Sigmoid colon (tissue), 6 donors: ENCODE measurements at regions not wholly inside any gene's neighbourhood (a gene's known extent, or its start where the extent isn't known, plus 50 kb on each side); places are given as distances from the start of the nearest gene placed in this dataset.

Source experiments
- DNase-seq: peaks from one replicate; pipeline ENCODE4 v3.0.0-alpha.2; 2019
- H3K27ac ChIP-seq, 4 donors: fragments of 200-600 bp; sonication (generic); one replicate each; pipeline ENCODE4 v1.5.1; 2016 to 2019; ENCODE audit warnings: mild to moderate bottlenecking in 1 of 4
- H3K27me3 ChIP-seq, 3 donors: fragments of 200-600 bp; sonication (generic); one replicate each; pipeline ENCODE4 v1.5.1; 2019; ENCODE audit warnings: mild to moderate bottlenecking in 1 of 3
- H3K36me3 ChIP-seq, 4 donors: fragments of 200-600 bp; sonication (generic); one replicate each; pipeline ENCODE4 v1.5.1; 2016 to 2019
- H3K4me1 ChIP-seq, 4 donors: fragments of 200-600 bp; sonication (generic); one replicate each; pipeline ENCODE4 v1.5.1; 2017 to 2019
- H3K4me3 ChIP-seq, 4 donors: fragments of 200-600 bp; sonication (generic); one replicate each; pipeline ENCODE4 v1.5.1; 2017 to 2019; ENCODE audit warnings: mild to moderate bottlenecking in 2 of 4, moderate library complexity in 1 of 4
- H3K9me3 ChIP-seq, 4 donors: fragments of 200-600 bp in 3 of 4; sonication (generic) in 3 of 4; one replicate each; pipeline versions ENCODE4 v1.5.1 to v1.6.1; 2013 to 2019
- CTCF ChIP-seq, 4 experiments: fragments of 450-650 bp in 3 of 4; fragments of 200-600 bp in 1 of 4; IDR thresholded peaks; one replicate each; pipeline ENCODE4 v1.5.1; 2016 to 2019; ENCODE audit warnings: antibody characterized with exemption in 4 of 4, mild to moderate bottlenecking in 3 of 4, moderate library complexity in 2 of 4
- EP300 ChIP-seq, 4 donors: sonication (generic); formaldehyde crosslinking; IDR thresholded peaks; one replicate each; pipeline ENCODE4 v1.6.1; 2017; ENCODE audit warnings: antibody characterized with exemption in 4 of 4
- POLR2A ChIP-seq, 2 donors: fragments of 450-650 bp; IDR thresholded peaks; one replicate each; pipeline ENCODE4 v1.6.1; 2016; ENCODE audit warnings: antibody characterized with exemption in 2 of 2, mild to moderate bottlenecking in 2 of 2, moderate library complexity in 2 of 2
- POLR2AphosphoS5 ChIP-seq, 4 donors: sonication (generic); formaldehyde crosslinking; IDR thresholded peaks; one replicate each; pipeline ENCODE4 v1.6.1; 2017; ENCODE audit warnings: antibody characterized with exemption in 4 of 4
- WGBS, 2 donors: extraction: QIAGEN DNeasy Blood & Tissue Kit; methylation state at CpG; one replicate each; pipeline ENCODE4 v1.1.7; 2013; 5-methylcytosine and 5-hydroxymethylcytosine counted together
- intact Hi-C: fragments of 100-400 bp; cut with DNase I; formaldehyde crosslinking; loops from one replicate; pipeline ENCODE4 v1.15.1; 2023
- donor health status: healthy with polysubstance abuse.
- donor health status: healthy.

- Histone ChIP-seq H3K9me3 (no peaks in the 10 kb centered on the region), H3K4me1 (no peaks in the 10 kb centered on the region), H3K36me3 (no peaks in the 10 kb centered on the region), H3K27me3 (peaks cover 0 to 19% (median 17%) of the 10 kb centered on the region in 3 donors), H3K27ac (no peak overlapping the region), H3K4me3 (no peak overlapping the region)
- WGBS, 2 donors: 78% methylated on average over 30 of the region's 30 CpGs
- no peak for DNase-seq
- intact Hi-C loops: no loop called here
- TF ChIP-seq CTCF (IDR thresholded peaks at IDR 0.05) (no peak), POLR2AphosphoS5 (IDR thresholded peaks at IDR 0.05) (no peak)
Measured at GRCh38 chr10:131646551-131647525, 254.0 kb upstream of the PPP2R2D start.

GRCh38 chr10:131647789-131648188 is 253.0 kb upstream of the PPP2R2D start:
- H3K27me3 ChIP-seq: peaks cover 0 to 27% (median 21%) of the 10 kb centered on the region in 3 donors
- WGBS, 2 donors: 85 to 87% methylated on average over 11 of the region's 11 CpGs
- no peaks in the 10 kb centered on the region for H3K9me3 ChIP-seq
- no peaks in the 10 kb centered on the region for H3K36me3 ChIP-seq
- H3K4me1 ChIP-seq: no peaks in the 10 kb centered on the region
- H3K27ac ChIP-seq: no peak overlapping the region
- DNase-seq: no peak
- no peak overlapping the region for H3K4me3 ChIP-seq
- intact Hi-C loops: no loop called here
- no peak for TF ChIP-seq POLR2AphosphoS5 (IDR thresholded peaks at IDR 0.05)
- no peak for TF ChIP-seq CTCF (IDR thresholded peaks at IDR 0.05)
- no peak for TF ChIP-seq EP300 (IDR thresholded peaks at IDR 0.05)
- TF ChIP-seq POLR2A (IDR thresholded peaks at IDR 0.05): no peak

GRCh38 chr10:131648386-131649020 is 252.3 kb upstream of the PPP2R2D start:
- H3K9me3 ChIP-seq: no peaks in the 10 kb centered on the region
- intact Hi-C loops: no loop called here
- no peak overlapping the region for H3K27ac ChIP-seq
- 74 to 76% methylated on average over 8 of the region's 8 CpGs for WGBS, 2 donors
- H3K4me3 ChIP-seq: no peak overlapping the region
- H3K27me3 ChIP-seq: peaks cover 0 to 34% (median 24%) of the 10 kb centered on the region in 3 donors
- TF ChIP-seq POLR2AphosphoS5 (IDR thresholded peaks at IDR 0.05): no peak
- TF ChIP-seq POLR2A (IDR thresholded peaks at IDR 0.05): no peak
- TF ChIP-seq EP300 (IDR thresholded peaks at IDR 0.05): no peak
- no peak for TF ChIP-seq CTCF (IDR thresholded peaks at IDR 0.05)
- H3K36me3 ChIP-seq: no peaks in the 10 kb centered on the region
- H3K4me1 ChIP-seq: no peaks in the 10 kb centered on the region
- DNase-seq: no peak

- Histone ChIP-seq H3K4me1 (no peaks in the 10 kb centered on the region), H3K36me3 (no peaks in the 10 kb centered on the region), H3K4me3 (no peak overlapping the region), H3K27me3 (peaks cover 0 to 36% (median 24%) of the 10 kb centered on the region in 3 donors), H3K9me3 (no peaks in the 10 kb centered on the region), H3K27ac (no peak overlapping the region)
- TF ChIP-seq CTCF (IDR thresholded peaks at IDR 0.05) (no peak), EP300 (IDR thresholded peaks at IDR 0.05) (no peak), POLR2A (IDR thresholded peaks at IDR 0.05) (no peak), POLR2AphosphoS5 (IDR thresholded peaks at IDR 0.05) (no peak)
- no peak for DNase-seq
- 37 to 61% methylated on average over 6 of the region's 6 CpGs for WGBS, 2 donors
- intact Hi-C loops: no loop called here
Measured at GRCh38 chr10:131649617-131650016, 251.2 kb upstream of the PPP2R2D start.
